Left ventricle myocardium superior (tissue), 1 donor: ENCODE measurements at regions not wholly inside any gene's neighbourhood (a gene's known extent, or its start where the extent isn't known, plus 50 kb on each side); places are given as distances from the start of the nearest gene placed in this dataset.

Experiments used
- ATAC-seq: fragments of 200-7000 bp; cut with Tn5 transposase; one replicate; pipeline ENCODE4 v1.9.1; 2020; ENCODE audit warnings: mild to moderate bottlenecking, moderate library complexity
- DNase-seq: peaks from one replicate; pipeline ENCODE4 v3.0.0-alpha.2; 2020
- intact Hi-C: fragments of 100-400 bp; cut with micrococcal nuclease; formaldehyde crosslinking; loops from one replicate; pipeline ENCODE4 v1.11.0; 2022
- donor health status: DM: no; HTN: yes; CAD: no; lungs with severe emphysema.

DNA sequence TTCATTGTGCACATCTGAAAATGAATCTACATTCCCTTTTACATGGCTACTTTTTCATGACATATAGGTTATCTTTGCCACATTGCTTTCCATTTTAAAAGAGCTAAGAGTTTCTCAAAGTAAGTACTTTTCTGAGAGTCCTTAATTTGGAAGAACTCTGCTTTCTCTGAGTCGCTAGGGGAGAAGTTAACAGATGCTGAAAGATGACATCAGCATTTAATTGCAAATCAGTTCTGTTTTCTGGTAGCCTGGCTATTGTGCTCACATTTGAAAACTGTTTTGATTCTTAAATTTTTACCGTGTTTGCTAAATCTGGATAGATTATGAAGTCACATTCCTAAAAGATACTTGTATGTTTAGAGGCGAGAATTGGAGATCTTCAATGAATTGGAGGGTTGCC is 107.7 kb upstream of the C1QTNF9B start:
- intact Hi-C loops = no loop called here
- no peak for DNase-seq
- no peak for ATAC-seq

DNA sequence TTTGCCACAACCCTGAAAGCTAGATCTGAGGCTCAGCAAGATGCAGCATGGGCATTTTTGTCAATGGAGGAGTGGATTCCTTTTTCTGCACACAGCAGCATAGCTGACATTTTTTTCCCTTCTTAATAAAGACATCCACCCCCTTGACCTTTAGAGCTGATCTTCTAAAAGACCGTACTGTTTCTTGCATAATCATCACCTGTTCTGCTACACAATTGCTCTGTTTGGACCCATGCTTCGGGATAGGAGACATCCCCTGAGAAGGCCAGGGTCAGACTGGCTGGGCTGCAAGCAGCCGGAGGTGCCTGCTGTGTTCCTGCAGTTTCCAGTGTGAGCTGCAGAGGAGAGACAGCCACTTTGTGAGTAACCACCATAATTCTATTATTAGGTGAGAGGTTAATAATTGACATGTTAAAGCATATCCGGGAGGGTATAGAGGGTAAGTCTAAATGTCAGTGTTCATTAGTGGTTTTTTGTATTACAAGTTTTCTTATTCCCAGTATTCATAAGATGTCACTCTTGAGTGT is 108.5 kb upstream of the C1QTNF9B start:
- ATAC-seq (no peak), DNase-seq (no peak)
- intact Hi-C loops = no loop called here

DNA sequence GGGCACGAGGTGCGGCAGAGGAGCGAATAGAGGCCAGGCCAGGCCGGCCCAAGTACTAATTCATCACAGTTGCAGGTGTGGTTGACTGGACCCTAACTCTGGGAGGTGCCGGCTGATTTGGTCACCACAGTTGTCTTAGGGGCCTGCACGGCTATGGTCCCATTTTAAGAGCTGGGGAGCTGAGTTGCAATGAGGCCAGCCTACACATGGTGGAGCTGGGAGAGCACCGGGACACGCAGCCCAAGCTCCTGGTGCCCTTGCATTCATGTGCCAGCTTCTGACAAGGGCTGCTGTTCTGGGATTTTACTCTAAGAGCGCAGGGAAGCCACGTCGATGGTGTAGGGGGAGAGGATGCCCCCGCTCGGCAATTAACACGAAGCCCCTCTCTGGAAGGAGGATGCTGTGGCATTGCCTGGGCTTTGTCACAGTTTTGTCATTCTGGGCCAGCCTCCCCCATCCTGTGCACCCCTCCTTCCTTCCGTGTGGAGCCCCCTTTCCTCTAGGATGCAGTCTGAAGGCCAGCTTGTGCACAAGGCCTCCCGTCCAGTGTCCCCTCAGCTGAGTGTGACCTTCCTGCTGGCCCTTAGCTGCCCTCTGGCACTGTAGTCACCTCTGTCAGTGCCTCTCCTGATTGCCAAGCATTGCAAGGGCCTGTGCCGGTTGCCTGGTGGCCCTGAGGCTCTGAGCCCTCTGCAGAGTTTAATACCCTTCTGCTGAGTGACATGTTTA is 109.4 kb upstream of the C1QTNF9B start:
- ATAC-seq (no peak), DNase-seq (no peak)
- intact Hi-C loops = no loop called here

DNA sequence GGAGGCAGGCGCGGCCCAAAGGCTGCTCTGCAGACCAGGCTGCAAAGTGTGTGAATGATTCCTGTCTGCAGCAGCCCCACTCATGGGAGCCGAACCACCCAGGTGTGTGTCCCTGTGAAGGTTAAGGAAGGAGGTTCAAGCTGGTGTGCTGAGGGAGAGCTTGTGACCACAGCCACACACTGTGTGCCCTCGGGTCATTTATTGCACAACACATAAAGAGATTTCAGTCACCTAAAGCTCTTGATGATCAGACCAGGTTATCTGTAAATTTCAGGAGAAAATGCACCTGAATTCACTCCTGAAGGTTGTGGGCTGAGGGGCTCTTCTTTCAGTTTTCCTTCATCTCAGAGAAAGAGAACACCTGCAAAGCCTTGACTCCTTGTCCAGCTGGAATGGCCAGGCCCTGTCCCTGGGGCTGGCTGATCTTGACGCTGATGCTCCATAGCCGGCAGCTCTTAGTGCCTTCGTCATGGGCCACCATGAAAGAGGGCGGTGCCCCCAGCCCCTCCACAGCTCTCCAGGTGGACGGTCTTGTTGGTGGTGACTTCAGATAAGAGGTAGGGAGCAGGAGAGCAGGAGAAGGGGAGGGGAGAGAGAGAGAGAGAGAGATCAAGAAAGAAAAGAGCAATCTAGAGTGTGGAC is 110.8 kb upstream of the C1QTNF9B start:
- DNase-seq (no peak), ATAC-seq (no peak)
- intact Hi-C loops = no loop called here

DNA sequence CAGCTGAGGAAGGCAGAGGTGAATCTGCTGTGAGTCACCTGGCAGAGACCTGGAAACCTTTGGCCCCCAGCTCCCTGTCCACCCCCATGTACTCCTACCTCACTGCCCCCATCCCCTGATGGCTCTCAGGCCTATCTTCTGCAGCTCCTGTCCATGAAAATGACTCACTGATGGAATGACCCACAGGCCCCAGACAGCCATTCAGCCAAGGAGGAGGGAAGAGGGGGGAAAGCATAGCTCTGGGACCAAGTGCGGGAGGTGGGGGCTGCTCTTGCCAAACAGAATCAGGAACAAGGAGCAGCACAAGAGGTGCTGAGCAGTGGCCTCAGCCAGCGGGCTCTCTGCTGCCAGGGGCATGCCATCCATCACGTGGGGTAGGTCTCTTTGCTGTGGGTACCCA is 111.4 kb upstream of the C1QTNF9B start:
- intact Hi-C loops = no loop called here
- DNase-seq (no peak), ATAC-seq (no peak)

DNA sequence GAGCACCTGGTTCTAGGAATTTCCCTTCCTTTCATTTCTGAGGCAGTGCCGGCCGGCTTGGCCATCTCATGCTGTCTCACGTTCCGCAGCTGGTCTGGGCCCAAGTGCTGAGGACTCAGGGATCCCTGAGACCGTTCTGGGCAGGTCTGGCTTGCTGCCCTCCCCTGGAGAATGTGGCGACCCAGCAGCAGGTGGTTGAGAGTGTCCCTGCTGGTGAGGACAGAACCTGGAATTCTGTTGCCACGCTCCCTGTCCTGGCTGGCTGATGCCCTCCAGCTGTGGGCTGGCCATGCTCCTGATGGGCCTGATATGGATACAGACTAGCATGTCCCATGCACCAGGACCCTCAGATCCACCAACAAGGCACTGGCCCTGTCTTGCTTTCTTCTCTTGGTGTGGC is 114.0 kb upstream of the C1QTNF9B start:
- no peak for DNase-seq
- intact Hi-C loops = no loop called here
- no peak for ATAC-seq

DNA sequence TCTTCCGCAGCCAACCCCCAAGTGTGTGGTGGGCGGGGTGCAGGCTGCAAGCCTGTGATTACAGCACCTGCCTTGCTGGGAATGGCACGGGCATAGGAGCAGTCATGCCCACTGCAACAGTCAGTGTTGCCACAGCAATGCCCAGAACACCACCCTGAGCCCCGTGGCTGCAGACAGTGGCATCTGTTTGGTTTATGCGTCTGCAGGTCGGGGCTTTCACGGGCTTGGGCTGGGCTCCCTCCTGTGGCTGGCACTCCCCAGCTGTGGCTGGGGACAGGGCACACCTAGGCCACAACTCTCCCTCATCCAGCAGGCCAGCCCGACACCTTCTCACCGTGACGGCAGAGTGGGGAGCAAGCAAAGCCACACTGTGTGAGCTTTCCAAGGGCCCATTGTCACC is 115.3 kb upstream of the C1QTNF9B start:
- ATAC-seq (no peak), DNase-seq (no peak)
- intact Hi-C loops = no loop called here

DNA sequence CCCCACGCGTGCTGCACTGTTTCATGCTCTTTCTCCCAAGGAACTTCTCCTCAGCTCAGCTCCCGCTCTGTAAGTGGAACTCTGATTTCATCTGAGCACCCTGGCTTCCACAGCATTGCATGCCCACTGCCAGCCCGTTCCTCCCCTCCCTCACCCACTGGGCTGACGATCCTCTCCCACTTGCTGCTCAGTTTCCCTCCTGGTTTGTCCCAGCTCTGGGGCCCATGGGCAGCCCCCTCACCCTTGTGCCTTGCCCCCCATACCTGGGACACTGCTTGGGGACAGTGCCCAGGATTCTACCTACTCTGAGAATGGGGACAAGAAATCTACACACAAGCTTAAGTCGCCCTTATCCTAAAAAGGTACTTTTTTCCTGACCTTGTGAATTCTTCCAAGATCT is 115.9 kb upstream of the C1QTNF9B start:
- DNase-seq (no peak), ATAC-seq (no peak)
- intact Hi-C loops = no loop called here

DNA sequence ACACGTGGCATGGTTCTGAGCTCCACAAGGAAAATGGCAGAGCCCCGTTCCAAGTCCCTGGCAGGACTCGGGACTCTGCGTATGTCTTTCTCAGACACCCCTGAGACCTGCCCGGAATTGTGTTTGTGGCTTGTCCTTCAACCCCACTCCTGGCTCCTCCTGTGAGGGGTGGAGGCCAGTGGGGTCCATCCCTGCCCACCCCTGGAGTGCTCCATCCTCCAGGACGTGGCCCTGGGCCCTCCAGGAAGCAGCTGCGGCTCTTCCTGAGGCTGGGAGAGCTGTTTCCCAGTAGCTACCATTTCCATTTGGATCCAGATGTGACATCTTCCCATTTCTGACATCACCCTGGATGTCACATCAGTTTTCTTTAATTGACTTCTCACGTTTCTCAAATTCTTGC is 118.7 kb upstream of the C1QTNF9B start:
- DNase-seq (no peak), ATAC-seq (no peak)
- intact Hi-C loops = no loop called here

DNA sequence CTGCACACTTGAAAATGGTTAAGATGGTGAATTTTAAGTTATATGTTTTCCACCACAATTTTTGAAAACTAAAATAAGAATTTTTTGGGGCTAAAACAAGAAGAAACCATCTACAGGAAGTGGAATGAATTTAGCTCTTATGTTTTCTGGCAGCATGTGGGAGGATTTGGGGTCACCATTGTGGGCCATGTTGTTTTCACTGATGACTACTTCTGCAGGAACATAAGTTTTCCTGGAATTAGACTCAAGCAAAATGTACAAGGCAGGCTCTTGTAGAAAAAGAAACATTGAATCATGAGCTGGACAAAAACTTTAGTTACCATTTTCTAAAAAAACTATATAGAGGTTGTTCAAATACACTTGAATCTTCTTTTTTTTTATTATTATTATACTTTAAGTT is 125.3 kb upstream of the C1QTNF9B start:
- DNase-seq (no peak), ATAC-seq (no peak)
- intact Hi-C loops = no loop called here

DNA sequence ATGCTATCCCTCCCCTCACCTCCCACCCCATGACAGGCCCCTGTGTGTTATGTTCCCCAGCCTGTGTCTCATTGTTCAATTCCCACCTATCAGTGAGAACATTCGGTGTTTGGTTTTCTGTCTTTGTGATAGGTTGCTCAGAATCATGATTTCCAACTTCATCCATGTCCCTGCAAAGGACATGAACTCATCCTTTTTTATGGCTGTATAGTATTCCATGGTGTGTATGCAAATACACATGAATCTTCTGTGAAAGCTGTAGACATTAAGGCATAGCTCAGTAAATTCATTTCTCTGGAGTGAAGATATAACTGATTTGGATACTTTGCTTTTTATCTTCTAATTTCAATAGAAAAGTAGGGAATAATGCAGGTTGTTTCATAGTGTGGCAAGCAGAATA is 125.8 kb upstream of the C1QTNF9B start:
- DNase-seq (no peak), ATAC-seq (no peak)
- intact Hi-C loops = no loop called here

DNA sequence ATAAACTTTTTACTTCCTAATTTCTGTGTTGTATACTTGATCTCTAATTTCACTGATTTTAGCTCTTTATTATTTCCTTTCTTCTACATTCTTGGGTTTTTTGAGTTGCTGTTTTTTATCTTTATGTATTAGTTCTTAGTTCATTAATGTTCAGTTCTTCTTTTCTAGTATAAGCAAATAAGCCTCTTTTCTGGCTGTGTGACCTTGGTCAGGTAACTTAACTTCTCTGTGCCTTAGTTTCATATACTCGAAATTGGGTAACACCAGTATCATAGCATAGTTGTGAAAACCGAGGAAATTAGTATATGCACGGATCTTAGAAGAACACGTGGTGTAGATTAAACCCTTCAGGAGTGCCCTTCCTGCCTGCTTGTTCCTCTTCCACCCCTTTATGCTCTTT is 130.2 kb upstream of the C1QTNF9B start:
- no peak for ATAC-seq
- intact Hi-C loops = no loop called here
- no peak for DNase-seq

DNA sequence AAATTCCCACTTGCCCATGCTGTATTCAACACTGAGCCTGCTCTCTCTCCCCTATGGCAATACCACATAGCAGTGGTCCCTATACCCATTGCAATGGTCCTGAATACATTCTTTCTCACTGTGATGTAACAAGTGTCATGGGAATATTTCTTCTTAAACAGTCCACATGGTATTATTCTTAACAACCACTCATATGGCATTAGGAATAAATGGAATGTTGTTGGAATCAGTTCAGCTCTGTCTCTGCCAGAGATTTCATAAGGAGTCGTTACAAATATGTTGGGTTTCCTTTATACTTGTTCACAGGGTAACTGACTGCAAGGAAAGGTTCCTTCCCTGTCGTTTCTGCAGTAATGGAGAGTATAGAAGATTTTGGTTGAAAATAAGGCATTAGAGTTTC is 128.3 kb upstream of the SPATA13 start:
- peak; percentile 64 for ATAC-seq
- intact Hi-C loops = no loop called here
- no peak for DNase-seq

DNA sequence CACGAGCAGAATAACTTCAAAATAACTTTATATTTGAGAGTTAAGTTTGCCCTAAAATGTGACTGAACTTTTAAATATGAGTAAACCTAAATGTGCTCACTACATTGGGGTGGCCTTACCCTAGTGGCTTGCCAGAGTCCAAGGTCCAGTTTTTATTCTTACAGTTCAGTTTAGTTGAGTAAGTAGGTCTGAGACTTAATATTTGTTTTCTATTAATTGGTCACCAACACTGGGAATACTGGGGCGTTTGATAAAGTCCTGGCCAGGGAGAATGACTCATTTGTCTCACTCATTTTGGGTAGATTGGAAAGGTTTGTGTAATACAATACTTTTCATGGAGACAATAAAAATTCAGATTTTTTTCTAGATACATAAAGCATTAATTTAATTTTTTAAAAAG is 127.8 kb upstream of the SPATA13 start:
- intact Hi-C loops = no loop called here
- peak; percentile 53 for ATAC-seq
- DNase-seq = no peak

DNA sequence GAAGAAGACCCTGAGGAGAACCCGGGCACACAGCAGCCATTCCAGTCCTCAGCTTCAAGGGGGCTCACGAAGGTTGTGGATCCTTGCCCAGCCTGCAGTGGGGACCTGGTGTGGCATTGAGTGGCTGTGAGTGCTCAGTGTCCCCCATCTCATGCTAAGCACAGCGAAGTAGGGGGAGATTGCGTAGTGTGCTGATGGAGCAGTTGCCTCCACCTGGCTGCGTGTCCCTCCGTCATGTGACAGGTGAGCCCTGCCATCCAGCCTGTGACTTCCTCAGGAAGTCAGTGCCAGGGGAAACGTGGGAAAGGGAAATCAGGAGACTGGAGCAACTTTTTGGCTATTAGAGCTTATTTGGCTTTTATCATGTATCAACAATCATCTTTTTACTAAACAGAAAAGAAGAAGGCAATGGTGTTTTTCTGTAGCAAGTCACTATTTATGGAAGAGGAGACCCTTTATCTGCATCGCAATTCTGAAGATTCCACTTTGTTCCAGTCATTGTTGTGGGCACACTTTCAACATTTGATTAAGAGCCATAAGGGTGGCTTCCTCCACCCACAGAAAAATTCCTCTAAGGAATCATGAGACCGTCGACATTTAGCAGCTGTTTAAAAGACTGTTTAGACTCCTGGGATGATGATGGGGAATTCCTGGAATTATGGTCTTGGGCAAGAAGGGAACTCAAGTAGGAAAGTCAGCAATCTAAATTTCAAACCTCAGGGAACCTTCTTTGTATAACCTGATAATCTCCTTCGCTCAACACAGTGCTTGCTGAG is 126.8 kb upstream of the SPATA13 start:
- DNase-seq (no peak), ATAC-seq (peak; percentile 78)
- intact Hi-C loops = no loop called here

DNA sequence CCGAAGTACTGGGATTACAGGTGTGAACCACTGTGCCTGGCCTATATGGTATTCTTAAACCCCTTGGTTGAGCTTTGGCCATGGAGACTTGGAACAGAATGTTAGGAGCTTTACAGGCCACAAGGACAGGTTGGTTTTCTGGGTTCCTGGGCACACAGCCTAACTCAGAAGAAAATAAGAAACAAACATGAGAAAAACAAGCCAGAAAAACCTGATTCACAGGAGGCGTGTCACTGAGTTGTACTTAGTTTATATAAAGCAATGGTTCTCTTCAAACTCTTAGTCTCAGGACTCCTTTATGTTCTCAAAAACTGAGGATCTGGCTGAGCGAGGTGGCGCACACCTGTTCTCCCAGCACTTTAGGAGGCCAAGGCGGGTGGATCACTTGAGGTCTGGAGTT is 125.1 kb upstream of the SPATA13 start:
- no peak for DNase-seq
- no peak for ATAC-seq
- intact Hi-C loops = no loop called here

DNA sequence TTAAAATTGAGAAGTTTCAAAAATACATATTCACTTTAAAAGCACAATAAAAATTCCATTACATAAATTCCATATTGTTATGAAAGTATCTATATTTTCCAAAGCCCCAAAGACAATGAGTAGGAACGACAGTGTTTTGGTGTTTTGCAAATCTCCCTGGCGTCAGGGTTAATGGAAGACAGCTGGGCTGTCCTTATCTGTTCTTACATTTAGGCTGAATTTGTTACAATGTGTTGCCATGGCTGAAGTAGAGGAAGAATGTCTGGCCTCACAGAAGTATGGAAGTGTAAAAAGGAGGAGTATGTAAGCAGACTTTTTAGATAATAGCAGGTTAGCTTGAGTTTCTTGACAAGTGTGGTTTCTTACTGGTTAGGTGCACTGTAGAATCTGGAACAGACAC is 124.4 kb upstream of the SPATA13 start:
- intact Hi-C loops = no loop called here
- DNase-seq = no peak
- ATAC-seq = peak; percentile 54

DNA sequence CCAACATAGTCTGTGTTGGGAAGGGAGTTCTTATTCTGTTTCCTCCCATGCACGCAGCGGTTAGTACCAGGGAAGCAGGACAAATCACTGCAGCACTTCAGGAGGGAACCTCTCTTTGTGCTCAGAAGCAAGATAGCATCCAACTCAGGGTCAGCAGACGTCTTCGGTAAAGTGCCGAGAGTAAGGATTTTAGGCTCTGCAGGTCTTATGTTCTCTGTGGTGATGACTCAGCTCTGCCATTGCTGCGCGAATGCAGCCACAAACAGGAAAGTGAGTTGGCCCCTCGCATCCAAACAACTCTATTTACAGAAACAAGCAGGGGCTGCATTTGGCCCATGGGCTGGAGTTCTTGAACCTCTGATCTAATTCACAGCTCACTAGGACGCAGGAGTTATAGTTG is 122.1 kb upstream of the SPATA13 start:
- intact Hi-C loops = no loop called here
- ATAC-seq = no peak
- no peak for DNase-seq

DNA sequence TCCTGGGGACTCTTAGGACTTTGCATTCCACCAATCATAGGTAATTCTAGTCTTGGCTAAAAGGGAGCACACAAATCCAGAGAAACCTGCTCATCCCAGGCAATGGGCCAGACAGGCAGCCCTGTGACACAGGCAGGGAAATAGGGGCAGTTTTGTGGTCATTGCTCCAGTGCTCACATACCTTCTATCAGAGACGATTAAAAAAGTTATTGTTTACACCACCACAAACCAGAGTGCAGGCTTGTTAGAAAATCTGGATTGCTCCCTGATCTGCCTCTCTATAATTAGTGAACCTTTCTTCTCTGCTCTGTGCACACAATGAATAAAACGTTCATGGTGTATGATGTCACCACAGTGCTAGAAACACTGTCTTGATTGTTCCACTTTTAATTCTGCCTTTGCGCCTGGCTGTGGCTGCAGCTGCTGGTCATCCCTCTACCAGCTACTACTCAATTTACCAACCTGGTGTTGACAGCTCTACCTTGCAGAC is 121.6 kb upstream of the SPATA13 start:
- intact Hi-C loops = no loop called here
- no peak for DNase-seq
- peak; percentile 50 for ATAC-seq
